Right kidney (tissue), 1 donor: ENCODE measurements at regions not wholly inside any gene's neighbourhood (a gene's known extent, or its start where the extent isn't known, plus 50 kb on each side); places are given as distances from the start of the nearest gene placed in this dataset.
"Not testable (repeated sequence)": the region's sequence is repeated elsewhere in the genome, so short reads cannot be mapped to it uniquely, and the experiment has no call there.

Experiments
- DNase-seq: peaks from one replicate; pipeline ENCODE4 v3.0.0-alpha.2; 2016

GRCh38 chr11:89615642-89616041, 94.5 kb upstream of the TRIM77 start:
- not testable (repeated sequence) for DNase-seq

GRCh38 chr11:89616161-89616560, 93.9 kb upstream of the TRIM77 start:
- DNase-seq = not testable (repeated sequence)

- not testable (repeated sequence) for DNase-seq
Measured at GRCh38 chr11:89616999-89617602, 93.0 kb upstream of the TRIM77 start.

- DNase-seq = not testable (repeated sequence)
Measured at GRCh38 chr11:89620721-89621120, 89.4 kb upstream of the TRIM77 start.

GRCh38 chr11:89625171-89625570, 84.9 kb upstream of the TRIM77 start:
- DNase-seq = no peak

GRCh38 chr11:89626366-89626765, 83.7 kb upstream of the TRIM77 start:
- DNase-seq = no peak

- DNase-seq = not testable (repeated sequence)
Measured at GRCh38 chr11:89626881-89627280, 83.2 kb upstream of the TRIM77 start.

- no peak for DNase-seq
Measured at GRCh38 chr11:89633135-89633705, 76.9 kb upstream of the TRIM77 start.

GRCh38 chr11:89640777-89641176, 69.3 kb upstream of the TRIM77 start:
- not testable (repeated sequence) for DNase-seq

GRCh38 chr11:89648232-89648631, 61.9 kb upstream of the TRIM77 start:
- DNase-seq = not testable (repeated sequence)

GRCh38 chr11:89648996-89649395, 61.1 kb upstream of the TRIM77 start:
- DNase-seq = not testable (repeated sequence)

GRCh38 chr11:89654669-89655068, 55.4 kb upstream of the TRIM77 start:
- not testable (repeated sequence) for DNase-seq

- not testable (repeated sequence) for DNase-seq
Measured at GRCh38 chr11:89658767-89659166, 51.3 kb upstream of the TRIM77 start.

GRCh38 chr11:89659414-89659813, 50.7 kb upstream of the TRIM77 start:
- not testable (repeated sequence) for DNase-seq

GRCh38 chr11:89660234-89660633, 49.9 kb upstream of the TRIM77 start:
- DNase-seq = no peak
